HepG2 (cell line): ENCODE measurements at regions not wholly inside any gene's neighbourhood (a gene's known extent, or its start where the extent isn't known, plus 50 kb on each side); places are given as distances from the start of the nearest gene placed in this dataset.

Experiments used
- BRCA1 ChIP-seq: sonication (generic); formaldehyde crosslinking; IDR thresholded peaks from 2 replicates; pipeline ENCODE4 v1.4.0; 2020; ENCODE audit warnings: missing genetic modification reagents
- HCFC1 ChIP-seq: fragments of 150-350 bp; IDR thresholded peaks from 2 replicates; pipeline ENCODE4 v1.6.1; 2014; ENCODE audit warnings: low read depth, low read length
- KDM6A ChIP-seq: IDR thresholded peaks from 2 replicates; pipeline ENCODE4 v1.6.1; 2016; ENCODE audit warnings: low read depth
- PRPF4 ChIP-seq: fragments of 200-400 bp; formaldehyde crosslinking; IDR thresholded peaks from 2 replicates; pipeline ENCODE4 v1.6.1; 2016; ENCODE audit warnings: low read length, low read depth; ENCODE audit not compliant: poor library complexity, severe bottlenecking
- RFX5 ChIP-seq: IDR thresholded peaks from 2 replicates; pipeline ENCODE4 v1.6.1; 2011; ENCODE audit warnings: low read depth, low read length, improper control_type of control experiment
- ZNF614 ChIP-seq: IDR thresholded peaks from 2 replicates; pipeline ENCODE4 v1.6.1; 2018; ENCODE audit warnings: missing biosample characterization, missing genetic modification reagents, inconsistent platforms, borderline replicate concordance
- TF ChIP-seq, protein P1 (sequence below): sonication (generic); formaldehyde crosslinking; IDR thresholded peaks from 2 replicates; pipeline ENCODE4 v1.5.0; 2020; ENCODE audit warnings: mild to moderate bottlenecking, missing genetic modification reagents, moderate library complexity
- TF ChIP-seq, protein P2 (sequence below): sonication (generic); formaldehyde crosslinking; IDR thresholded peaks from 2 replicates; pipeline ENCODE4 v1.4.0; 2020; ENCODE audit warnings: missing genetic modification reagents

DNA sequence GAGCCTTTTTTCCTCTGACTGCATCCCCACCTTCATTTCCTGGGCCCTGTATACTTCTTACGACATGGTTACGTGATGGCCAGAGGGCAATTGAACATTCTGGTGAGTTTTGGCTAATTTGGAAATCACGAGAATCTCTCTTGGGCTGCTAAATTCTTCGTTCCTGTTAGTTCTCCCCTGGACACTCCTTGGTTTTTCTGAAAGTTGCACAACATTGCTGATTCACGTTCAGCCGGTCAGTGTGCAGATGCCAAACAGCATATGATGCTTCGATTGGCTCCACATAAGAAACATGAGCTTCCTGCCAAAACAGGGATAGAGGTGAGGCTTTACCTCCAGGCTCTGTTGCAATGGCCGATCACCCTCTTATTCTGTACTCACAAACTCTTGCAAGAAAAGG lies 119.4 kb upstream of the LY86 start:
- TF ChIP-seq BRCA1 (no peak), ZNF614 (no peak), KDM6A (CRISPR knock-in tag) (no peak), PRPF4 (no peak), RFX5 (no peak), HCFC1 (no peak)
- TF ChIP-seq, protein P1, sequence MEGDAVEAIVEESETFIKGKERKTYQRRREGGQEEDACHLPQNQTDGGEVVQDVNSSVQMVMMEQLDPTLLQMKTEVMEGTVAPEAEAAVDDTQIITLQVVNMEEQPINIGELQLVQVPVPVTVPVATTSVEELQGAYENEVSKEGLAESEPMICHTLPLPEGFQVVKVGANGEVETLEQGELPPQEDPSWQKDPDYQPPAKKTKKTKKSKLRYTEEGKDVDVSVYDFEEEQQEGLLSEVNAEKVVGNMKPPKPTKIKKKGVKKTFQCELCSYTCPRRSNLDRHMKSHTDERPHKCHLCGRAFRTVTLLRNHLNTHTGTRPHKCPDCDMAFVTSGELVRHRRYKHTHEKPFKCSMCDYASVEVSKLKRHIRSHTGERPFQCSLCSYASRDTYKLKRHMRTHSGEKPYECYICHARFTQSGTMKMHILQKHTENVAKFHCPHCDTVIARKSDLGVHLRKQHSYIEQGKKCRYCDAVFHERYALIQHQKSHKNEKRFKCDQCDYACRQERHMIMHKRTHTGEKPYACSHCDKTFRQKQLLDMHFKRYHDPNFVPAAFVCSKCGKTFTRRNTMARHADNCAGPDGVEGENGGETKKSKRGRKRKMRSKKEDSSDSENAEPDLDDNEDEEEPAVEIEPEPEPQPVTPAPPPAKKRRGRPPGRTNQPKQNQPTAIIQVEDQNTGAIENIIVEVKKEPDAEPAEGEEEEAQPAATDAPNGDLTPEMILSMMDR (CRISPR knock-in tag), result no peak
- TF ChIP-seq, protein P2, sequence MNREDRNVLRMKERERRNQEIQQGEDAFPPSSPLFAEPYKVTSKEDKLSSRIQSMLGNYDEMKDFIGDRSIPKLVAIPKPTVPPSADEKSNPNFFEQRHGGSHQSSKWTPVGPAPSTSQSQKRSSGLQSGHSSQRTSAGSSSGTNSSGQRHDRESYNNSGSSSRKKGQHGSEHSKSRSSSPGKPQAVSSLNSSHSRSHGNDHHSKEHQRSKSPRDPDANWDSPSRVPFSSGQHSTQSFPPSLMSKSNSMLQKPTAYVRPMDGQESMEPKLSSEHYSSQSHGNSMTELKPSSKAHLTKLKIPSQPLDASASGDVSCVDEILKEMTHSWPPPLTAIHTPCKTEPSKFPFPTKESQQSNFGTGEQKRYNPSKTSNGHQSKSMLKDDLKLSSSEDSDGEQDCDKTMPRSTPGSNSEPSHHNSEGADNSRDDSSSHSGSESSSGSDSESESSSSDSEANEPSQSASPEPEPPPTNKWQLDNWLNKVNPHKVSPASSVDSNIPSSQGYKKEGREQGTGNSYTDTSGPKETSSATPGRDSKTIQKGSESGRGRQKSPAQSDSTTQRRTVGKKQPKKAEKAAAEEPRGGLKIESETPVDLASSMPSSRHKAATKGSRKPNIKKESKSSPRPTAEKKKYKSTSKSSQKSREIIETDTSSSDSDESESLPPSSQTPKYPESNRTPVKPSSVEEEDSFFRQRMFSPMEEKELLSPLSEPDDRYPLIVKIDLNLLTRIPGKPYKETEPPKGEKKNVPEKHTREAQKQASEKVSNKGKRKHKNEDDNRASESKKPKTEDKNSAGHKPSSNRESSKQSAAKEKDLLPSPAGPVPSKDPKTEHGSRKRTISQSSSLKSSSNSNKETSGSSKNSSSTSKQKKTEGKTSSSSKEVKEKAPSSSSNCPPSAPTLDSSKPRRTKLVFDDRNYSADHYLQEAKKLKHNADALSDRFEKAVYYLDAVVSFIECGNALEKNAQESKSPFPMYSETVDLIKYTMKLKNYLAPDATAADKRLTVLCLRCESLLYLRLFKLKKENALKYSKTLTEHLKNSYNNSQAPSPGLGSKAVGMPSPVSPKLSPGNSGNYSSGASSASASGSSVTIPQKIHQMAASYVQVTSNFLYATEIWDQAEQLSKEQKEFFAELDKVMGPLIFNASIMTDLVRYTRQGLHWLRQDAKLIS (CRISPR knock-in tag), result no peak
